ENCODE measurements at regions not wholly inside any gene's neighbourhood (a gene's known extent, or its start where the extent isn't known, plus 50 kb on each side); places are given as distances from the start of the nearest gene placed in this dataset.

DNA sequence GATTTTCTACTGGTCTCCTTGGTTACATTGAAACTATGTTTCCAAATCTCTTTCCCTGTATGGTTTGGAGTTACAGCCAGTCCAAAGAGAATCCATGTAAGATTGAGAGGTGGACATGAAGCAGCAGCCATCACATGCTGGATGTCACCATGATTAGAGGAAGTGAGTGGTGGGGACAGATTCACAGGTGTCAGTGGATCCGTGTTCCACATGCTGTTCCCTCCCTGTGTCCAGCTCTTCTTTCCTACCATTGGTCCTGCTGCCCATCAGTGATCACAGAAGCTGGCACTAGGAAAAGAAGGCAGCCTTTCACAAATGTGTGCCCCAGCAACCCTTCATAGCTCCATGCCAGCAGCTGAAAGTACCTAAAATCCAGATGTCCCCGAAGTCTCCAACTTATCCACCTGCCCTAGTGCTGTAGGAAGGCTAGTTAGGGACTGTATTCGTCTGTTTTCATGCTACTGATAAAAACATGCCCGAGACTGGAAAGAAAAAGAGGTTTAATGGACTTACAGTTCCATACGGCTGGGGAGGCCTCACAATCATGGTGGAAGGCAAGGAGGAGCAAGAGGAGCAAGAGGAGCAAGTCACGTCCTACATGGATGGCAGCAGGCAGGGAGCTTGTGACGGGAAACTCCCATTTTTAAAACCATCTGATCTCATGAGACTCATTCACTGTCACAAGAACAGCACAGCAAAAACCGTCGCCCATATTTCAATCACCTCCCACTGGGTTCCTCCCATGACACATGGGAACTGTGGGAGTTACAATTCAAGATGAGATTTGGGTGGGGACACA is 207.5 kb downstream of the INSIG2 start:
- TF ChIP-seq, protein P1, sequence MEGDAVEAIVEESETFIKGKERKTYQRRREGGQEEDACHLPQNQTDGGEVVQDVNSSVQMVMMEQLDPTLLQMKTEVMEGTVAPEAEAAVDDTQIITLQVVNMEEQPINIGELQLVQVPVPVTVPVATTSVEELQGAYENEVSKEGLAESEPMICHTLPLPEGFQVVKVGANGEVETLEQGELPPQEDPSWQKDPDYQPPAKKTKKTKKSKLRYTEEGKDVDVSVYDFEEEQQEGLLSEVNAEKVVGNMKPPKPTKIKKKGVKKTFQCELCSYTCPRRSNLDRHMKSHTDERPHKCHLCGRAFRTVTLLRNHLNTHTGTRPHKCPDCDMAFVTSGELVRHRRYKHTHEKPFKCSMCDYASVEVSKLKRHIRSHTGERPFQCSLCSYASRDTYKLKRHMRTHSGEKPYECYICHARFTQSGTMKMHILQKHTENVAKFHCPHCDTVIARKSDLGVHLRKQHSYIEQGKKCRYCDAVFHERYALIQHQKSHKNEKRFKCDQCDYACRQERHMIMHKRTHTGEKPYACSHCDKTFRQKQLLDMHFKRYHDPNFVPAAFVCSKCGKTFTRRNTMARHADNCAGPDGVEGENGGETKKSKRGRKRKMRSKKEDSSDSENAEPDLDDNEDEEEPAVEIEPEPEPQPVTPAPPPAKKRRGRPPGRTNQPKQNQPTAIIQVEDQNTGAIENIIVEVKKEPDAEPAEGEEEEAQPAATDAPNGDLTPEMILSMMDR (IDR thresholded peaks at IDR 0.05): no peak
- TF ChIP-seq EP300 (IDR thresholded peaks at IDR 0.05): no peak
- TF ChIP-seq POLR2A (IDR thresholded peaks at IDR 0.05): no peak

Data from ovary (tissue), 3 donors.